ENCODE measurements at regions not wholly inside any gene's neighbourhood (a gene's known extent, or its start where the extent isn't known, plus 50 kb on each side); places are given as distances from the start of the nearest gene placed in this dataset.

DNA sequence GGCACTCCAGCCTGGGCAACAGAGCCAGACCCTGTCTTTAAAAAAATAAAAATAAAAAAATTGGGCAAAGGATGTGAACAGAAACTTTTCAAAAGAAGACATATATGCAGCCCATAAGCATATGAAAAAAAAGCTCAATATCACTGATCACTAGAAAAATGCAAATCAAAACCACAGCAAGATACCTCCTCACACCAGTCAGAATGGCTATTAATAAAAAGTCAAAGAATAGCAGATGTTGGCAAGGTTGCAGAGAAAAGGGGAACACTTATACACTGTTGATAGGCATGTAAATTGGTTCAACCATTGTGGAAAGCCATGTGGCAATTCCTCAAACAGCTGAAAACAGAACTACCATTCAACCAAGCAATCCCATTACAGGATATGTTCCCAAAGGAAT, 204.1 kb upstream of the SRD5A2 start:
- TF ChIP-seq, protein P1, sequence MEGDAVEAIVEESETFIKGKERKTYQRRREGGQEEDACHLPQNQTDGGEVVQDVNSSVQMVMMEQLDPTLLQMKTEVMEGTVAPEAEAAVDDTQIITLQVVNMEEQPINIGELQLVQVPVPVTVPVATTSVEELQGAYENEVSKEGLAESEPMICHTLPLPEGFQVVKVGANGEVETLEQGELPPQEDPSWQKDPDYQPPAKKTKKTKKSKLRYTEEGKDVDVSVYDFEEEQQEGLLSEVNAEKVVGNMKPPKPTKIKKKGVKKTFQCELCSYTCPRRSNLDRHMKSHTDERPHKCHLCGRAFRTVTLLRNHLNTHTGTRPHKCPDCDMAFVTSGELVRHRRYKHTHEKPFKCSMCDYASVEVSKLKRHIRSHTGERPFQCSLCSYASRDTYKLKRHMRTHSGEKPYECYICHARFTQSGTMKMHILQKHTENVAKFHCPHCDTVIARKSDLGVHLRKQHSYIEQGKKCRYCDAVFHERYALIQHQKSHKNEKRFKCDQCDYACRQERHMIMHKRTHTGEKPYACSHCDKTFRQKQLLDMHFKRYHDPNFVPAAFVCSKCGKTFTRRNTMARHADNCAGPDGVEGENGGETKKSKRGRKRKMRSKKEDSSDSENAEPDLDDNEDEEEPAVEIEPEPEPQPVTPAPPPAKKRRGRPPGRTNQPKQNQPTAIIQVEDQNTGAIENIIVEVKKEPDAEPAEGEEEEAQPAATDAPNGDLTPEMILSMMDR (IDR thresholded peaks at IDR 0.05) = no peak
- TF ChIP-seq EZH2 (IDR thresholded peaks at IDR 0.05; ENCODE audit: borderline replicate concordance, insufficient read depth, low read depth, low read length, poor library complexity, severe bottlenecking) = no peak
